GM19193 (cell line): ENCODE measurements at regions not wholly inside any gene's neighbourhood (a gene's known extent, or its start where the extent isn't known, plus 50 kb on each side); places are given as distances from the start of the nearest gene placed in this dataset.

Experiments used
- POLR2A ChIP-seq: IDR thresholded peaks from 4 replicates; pipeline ENCODE4 v1.6.1; 2011; ENCODE audit not compliant: insufficient read depth, insufficient read length; ENCODE audit errors: extremely low read depth

GRCh38 chr5:56326116-56326515 is 93.0 kb upstream of the ANKRD55 start:
- no peak for TF ChIP-seq POLR2A

- TF ChIP-seq POLR2A = no peak
Measured at GRCh38 chr5:56325039-56325438, 91.9 kb upstream of the ANKRD55 start.

GRCh38 chr5:56323505-56323904 is 90.4 kb upstream of the ANKRD55 start:
- TF ChIP-seq POLR2A = no peak

GRCh38 chr5:56322592-56322991 is 89.5 kb upstream of the ANKRD55 start:
- TF ChIP-seq POLR2A = no peak

GRCh38 chr5:56321236-56321881 is 88.2 kb upstream of the ANKRD55 start:
- TF ChIP-seq POLR2A = no peak

- no peak for TF ChIP-seq POLR2A
Measured at GRCh38 chr5:56320686-56321085, 87.6 kb upstream of the ANKRD55 start.

- no peak for TF ChIP-seq POLR2A
Measured at GRCh38 chr5:56319526-56320181, 86.5 kb upstream of the ANKRD55 start.

- TF ChIP-seq POLR2A = no peak
Measured at GRCh38 chr5:56317923-56318561, 84.9 kb upstream of the ANKRD55 start.

- no peak for TF ChIP-seq POLR2A
Measured at GRCh38 chr5:56316299-56316994, 83.3 kb upstream of the ANKRD55 start.

- TF ChIP-seq POLR2A = no peak
Measured at GRCh38 chr5:56314529-56314928, 81.4 kb upstream of the ANKRD55 start.

- TF ChIP-seq POLR2A = no peak
Measured at GRCh38 chr5:56313596-56313995, 80.5 kb upstream of the ANKRD55 start.

- TF ChIP-seq POLR2A = no peak
Measured at GRCh38 chr5:56313004-56313531, 79.9 kb upstream of the ANKRD55 start.

- no peak for TF ChIP-seq POLR2A
Measured at GRCh38 chr5:56311306-56311905, 78.3 kb upstream of the ANKRD55 start.

- TF ChIP-seq POLR2A = no peak
Measured at GRCh38 chr5:56310711-56311204, 77.6 kb upstream of the ANKRD55 start.
